CD4-positive, alpha-beta T cell treated with Interleukin-12 subunit alpha and Interleukin-12 subunit beta, for 1 hour (primary cell): ENCODE measurements at regions not wholly inside any gene's neighbourhood (a gene's known extent, or its start where the extent isn't known, plus 50 kb on each side); places are given as distances from the start of the nearest gene placed in this dataset.
A peak's percentile ranks its signal among the peaks of the same experiment; 100 is the strongest.
"Not testable (repeated sequence)": the region's sequence is repeated elsewhere in the genome, so short reads cannot be mapped to it uniquely, and the experiment has no call there.

Experiments
- DNase-seq: peaks from one replicate; pipeline ENCODE4 v3.0.0-alpha.2; 2020

DNA sequence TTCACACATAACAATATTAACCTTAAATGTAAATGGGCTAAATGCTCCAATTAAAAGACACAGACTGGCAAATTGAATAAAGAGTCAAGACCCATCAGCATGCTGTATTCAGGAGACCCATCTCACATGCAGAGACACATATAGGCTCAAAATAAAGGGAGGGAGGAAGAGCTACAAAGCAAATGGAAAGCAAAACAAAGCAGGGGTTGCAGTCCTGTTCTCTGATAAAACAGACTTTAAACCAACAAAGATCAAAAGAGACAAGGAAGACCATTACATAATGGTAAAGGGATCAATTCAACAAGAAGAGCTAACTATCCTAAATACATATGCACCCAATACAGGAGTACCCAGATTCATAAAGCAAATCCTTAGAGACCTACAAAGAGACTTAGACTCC, 78.8 kb upstream of the RREB1 start:
- DNase-seq, result not testable (repeated sequence)

DNA sequence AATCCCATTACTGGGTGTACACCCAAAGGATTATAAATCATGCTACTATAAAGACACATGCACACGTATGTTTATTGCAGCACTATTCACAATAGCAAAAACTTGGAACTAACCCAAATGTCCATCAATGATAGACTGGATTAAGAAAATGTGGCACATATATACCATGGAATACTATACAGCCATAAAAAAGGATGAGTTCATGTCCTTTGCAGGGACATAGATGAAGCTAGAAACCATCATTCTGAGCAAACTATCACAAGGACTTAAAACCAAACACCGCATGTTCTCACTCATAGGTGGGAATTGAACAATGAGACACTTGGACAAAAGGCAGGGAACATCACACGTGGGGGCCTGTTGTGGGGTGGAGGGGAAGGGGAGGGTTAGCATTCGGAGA, 76.8 kb upstream of the RREB1 start:
- not testable (repeated sequence) for DNase-seq

DNA sequence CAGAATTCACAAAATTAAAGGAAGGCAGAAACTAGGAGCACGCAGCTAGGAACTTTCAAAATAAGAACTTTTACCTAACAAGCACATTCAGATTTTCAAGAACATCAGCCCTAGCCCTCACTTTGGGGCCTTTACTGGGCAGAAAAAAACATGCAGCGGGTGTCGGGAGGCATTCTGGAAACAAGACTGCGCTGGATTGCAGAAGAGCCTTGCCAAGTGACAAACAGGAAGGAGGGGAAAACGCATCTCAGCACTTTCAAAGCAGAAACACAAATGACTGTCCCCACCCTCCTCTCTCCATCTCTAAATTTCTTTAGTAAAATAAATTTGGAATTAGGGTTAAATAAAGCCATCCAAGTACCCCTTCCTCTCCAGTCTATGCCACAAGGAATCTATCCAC, 74.6 kb upstream of the RREB1 start:
- DNase-seq, result no peak

DNA sequence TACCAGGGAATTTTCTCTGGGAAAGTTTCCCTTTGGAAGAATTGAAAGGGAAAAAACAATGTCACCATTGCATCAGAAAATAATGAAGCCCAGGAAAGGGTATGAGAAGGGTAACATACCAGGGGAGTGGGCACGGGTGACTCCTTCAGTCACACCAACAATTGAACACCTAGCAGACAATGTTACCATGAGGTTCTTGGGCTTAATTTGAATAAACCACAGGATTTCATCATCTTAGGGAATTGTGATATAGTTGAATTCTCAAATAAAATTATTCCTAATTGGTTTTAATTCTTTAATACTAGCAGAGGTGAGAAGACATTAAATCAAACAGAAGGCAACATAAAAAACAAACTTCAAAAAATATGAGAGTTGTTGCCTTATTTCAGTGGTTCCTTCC, 73.7 kb upstream of the RREB1 start:
- DNase-seq, result no peak

DNA sequence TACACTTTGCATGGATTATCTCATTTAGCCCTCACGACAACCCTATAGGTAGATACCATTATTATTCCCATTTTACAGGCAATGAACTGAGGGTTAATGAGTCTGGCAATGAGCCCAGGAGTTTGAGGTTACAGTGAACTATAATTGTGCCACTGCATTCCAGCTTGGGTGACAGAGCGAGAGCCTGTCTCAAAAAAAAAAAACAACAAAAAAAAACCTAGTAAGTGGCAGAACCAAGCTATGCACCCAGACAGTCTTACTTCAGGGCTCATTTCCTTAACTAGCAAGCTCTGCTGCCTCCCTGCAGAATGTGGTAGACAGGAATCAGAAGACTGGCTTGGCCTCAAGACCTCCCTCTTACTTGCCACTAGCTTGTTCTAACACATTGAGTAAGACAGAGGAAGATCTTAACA, 71.9 kb upstream of the RREB1 start:
- DNase-seq, result no peak

DNA sequence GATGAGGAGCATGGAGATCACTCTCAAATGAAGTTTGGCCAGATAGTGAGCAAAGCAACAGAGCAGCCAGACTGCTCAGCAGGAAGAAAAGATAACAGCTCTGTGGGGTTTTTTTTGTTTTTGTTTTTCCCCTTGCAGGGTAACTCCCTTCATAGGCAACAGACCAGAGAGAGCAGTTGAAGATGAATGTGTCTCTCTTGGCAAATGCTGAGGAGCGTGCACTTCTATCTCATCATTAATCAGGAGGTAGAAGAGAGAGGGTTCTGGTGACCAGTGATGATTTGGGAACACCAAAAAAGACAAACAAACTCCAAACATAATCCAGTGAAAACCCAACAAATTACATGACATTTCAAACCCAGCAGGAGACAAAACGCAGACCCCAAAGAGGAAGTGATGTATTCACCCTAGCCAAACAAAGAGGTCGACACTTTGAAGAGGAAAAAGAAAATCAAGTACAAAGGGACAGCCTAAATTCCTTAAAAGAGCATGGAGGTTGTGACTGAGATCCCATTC, 66.2 kb upstream of the RREB1 start:
- DNase-seq, result no peak

DNA sequence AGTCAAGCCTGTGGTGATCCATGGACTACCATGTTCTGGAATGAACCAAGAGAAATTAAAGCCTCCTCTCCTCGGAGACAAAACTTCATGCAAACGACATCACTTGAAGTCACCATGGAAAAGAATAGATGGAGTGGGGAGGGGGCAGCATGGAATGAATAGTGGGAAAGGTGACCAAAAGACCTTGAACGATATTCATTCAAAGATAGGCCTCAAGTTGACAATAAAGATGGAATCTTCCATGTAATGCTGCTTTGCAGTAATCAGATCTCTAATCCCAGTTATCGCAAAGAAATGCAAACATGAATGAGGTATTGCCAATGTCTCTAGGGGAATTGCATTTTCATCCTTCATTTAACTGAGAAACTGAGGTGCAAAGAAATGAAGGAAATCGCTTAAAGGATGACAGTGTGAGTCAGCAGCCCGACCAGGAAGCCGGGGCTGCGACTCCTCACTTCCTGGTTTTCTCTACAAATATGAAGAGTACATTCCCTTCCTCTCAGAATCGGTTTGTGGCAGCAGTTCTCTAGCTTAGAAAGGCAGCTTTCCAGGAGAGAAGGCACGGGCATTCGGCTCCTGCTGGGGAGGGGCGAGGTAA, 65.6 kb upstream of the RREB1 start:
- DNase-seq, result no peak

DNA sequence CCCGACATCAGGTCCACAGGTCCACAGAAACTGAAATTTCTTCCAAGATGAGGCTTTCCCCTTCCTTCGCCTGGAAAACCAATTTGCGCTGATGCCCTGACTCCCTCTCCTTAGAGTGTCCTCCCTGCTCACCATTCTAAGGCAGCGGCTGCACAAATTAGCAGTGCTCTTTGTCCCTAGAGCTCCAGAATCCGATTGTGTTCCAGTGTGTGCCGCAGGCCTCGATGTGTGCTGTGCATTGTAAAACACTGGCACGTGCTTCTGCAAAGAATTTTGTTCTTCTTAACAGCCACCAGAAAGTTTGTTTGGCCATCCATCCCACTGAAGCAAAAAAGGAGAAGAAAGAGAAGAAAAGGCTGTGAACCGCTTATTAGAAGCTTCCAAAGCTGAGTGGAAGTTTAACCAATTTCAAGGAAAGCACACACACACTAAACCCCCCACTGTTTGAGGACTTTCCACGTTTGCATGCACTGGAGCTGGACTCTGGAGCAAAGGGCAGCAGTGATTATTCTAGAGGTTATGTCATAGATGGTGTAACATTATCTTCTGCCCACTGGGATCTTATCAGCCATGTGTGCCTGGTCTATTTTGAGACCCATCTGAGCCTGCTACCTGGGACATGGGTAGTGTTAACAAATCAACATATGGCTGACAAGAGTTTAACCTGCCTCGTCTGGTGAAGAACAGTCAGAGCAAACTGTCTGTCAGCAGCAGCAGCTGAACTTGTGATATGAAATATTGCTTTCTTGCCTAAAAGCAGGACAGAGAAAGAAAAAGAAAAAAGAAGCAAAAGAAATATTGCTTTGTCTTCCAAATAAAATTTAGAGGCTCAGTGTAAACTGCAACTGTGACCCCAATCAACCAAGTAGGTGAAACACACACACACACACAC, 64.9 kb upstream of the RREB1 start:
- DNase-seq, result no peak

DNA sequence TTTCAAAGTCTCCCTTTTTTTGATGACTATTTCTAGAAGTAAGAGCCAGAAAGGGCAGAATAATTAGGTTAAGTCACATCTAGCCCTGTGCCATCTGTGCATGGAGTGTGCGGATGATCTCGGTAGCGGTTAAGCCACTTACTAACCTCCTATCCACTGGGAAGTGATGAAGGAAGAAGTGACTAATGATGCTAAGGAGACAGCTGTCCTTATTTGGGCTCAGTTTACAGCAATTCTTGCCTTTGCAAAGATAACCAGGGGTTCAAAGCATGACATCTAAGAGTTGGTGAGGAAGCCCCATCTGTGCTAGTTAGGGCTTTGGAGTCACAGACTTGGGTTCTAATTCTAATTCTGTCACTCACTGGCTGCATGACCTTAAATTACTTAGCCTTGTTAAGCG, 62.4 kb upstream of the RREB1 start:
- no peak for DNase-seq

DNA sequence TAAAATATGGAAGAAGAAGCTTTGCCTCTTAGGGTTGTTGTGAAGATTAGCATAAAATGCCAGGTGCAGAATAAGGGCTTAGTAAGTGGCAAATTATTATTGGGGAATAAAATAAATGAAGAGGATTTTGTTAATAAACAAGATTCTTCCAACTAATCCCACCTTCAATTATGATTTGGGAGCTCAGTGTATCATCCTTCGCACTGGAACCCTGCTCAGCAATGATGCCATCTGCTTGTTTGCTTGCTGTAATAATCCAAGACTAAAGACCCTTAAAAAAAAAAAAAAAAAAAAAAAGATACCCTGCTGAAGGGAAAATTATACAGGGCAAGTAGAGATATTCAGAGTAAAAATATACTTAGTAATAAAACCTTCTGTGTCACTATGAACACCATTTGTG, 62.0 kb upstream of the RREB1 start:
- no peak for DNase-seq

DNA sequence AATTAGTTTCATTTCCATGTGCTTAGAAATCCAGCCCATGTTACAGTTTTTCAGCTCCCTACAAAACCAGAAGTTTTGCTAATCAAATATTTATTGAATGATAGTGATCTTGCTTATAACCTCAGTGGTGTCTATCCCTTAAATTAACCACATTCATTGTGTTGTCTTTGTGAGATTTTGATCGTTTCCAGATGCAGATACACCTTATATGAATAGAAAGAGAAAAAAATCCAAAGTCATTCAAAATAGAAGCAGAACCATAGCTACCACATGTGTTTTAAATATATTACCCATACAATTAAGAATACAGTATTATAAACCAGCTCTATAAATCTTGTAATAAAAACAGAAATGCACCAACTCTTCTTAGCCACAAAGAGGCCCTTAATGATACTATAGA, 60.6 kb upstream of the RREB1 start:
- DNase-seq, result no peak

DNA sequence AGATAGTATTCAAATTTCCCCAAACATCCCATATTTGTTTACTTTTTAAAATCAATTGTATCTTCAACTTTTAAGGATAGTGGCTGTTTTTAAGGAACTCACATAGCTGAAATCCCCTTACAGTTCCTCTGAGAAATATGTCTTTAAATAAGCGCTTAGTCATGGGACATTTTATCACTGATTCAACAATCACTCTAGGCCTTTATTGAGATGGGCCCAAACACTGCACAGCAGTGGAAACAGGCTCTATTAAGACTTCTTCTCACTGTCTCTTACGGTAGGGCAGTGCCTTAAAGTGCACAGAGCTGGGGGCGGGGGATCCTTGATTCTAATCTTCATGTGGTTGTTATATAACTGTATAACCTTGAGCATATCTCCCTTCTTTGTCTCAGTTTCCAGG, 59.8 kb upstream of the RREB1 start:
- DNase-seq, result no peak

DNA sequence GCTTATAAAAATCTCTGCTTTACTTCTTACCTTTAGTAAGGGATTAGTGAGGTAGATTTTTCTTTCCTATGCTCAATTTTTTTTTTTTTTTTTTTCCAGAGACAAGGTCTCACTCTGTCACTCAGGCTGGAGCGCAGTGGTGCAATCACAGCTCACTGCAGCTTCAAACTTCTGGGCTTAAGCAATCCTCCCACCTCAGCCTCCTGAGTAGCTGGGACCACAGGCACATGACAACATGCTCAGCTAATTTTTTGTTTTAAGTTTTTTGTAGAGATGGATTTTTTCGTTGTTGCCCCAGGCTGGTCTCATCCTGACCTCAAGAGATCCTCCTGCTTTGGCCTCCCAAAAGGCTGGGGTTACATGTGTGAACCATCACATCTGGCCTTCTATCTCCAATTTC, 58.9 kb upstream of the RREB1 start:
- no peak for DNase-seq

DNA sequence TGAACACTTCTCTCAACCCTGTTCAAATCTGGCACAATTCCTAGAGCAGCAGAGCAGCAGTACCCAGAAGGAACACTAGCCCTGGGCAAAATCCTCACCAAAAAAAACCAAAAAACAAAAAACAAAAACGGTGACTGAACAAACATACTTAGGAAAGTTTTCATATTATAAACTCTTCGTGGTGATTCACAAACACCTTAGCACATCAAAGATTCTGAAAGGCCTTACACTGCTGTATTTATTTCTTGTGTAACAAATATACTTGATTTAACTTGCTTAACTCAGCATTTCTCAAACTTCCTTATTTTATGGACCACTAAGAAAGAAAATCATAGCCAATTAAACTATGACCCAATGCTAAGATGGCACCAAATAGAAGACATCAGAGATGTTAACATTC, 57.8 kb upstream of the RREB1 start:
- DNase-seq, result no peak

DNA sequence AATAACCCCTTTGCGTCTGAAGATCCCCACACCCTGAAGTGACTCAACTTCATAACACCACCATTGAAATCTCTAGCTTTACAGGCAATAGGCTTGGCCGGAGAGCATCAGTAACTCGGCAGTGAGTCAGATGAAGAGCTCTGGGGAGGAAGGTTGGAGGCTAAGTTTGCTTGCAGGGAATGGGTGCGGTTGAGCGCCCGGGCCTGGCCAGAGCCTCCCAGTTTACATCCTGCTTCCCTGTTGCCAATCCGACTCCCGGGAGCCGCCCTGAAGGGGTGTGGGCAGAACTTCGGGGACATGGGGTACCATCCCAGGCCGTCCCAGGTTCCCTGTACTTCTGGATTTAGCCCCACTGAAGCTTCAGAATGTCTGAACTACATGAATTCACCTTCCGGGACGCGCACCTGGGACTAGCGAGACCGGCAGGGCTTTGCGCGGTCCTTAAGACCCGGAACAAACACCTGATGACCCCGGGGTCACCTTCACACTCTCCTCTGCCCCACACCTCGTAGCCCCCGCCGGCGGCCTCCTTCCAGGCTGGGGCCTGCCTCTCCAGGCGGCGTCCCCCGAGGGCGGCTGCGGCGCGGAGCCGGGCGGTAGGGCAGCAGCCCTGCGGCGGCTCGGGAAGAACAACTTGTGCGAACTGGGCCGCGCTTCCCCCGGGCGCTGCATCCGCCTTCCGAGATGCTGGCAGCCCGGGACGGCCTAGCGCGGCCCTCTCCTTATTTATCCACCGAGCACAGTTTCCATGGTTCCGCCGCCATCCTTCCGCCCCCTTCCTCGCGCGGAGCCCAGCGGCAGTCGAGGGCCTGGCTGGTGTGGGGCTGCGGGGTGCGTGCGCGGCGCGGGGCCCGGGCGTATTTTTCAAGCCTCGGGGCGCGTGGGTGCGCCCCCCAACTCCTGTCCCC, 56.6 kb upstream of the RREB1 start:
- peak; percentile 33 for DNase-seq

DNA sequence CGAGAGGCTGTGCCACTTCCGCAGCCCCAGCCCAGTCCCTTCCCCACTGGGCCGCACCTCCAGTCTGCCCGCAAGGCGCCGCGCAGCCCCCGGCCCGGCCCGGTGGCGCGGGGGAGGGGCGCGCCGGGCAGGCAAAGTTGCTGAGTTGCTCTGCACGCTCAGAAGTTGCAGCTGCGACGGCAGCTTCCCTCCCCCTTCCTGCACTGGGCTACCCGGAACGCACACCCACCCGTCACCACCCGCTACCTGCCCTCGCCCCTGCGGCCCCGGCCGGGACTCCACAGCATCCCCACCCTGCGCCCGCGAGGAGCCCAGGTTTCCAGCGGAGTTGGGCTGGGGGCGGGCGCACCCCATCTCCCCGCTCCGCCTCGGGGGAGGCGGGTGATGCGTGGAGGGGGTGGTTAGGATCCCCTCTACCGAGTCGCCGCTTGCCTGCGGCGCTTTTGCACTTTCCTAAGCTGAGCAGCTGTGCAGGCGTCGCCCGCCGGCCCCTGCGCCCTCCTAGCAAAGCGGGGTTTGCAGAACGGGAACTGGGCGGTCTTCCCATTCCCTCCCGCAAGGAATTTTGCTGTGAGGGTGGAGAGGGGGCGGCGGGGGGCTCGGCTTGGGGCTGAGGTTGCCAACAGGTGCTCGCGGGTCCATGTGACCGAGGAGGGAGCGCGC, 55.9 kb upstream of the RREB1 start:
- DNase-seq, result peak; percentile 51

DNA sequence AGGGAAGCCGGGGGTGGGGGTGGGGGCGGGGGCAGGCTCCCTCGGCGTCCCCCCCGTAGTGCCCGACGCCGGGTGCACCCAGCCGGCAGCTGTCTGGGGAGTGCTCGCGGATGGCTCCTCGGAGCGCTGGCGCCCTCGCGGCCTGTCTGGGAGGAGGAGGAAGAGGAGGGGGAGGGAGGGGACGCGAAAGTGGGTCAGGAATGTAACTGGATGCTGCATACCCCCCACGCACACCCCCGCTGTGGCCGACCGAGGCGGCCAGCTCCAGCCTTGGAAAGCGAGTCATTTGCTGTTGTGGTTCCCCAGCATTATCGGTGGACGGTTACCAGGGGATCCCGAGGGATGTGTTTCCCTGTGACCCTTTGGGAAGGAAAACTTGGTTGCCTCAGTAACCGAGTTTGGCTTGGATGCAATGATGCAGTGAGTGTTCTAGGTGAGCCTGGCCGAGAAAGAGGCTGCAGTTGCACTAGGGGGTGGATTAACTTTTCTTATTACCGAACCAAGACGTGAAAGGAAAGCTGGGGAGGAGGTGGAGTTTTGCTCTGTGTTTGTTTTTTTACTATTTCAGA, 55.2 kb upstream of the RREB1 start:
- DNase-seq, result peak; percentile 6

DNA sequence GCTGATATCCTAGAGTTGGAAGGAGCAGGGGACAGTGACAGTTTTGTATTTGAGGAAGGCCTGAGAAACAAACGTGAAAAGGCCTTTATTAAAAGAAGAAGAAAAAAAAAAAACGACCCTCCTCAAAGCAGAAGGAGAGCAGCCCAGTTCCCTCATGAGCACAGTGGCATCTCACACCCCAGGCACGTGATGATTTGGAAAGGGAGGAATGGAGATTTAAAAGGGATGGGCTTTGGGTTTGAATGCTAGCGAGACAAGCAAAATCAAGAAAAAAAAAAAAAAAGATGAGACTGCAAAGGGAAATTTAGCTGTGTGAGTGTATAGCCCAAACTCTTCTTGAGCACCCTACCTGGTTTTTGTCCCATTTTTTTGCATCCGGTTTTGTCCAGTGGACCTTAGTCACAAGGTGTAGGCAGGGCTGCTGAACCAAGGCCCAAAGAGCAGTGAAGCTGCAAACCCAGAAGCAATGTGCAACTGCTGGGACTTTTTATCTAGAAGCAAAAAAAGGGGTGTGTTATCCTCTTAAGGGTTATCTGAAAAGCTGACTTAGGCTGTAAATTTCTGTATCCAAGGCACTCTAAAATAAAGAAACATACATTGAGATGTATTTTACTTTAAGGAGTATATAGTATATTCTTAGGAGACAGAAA, 54.5 kb upstream of the RREB1 start:
- DNase-seq, result no peak
